HG02943 (cell line): ENCODE measurements at regions not wholly inside any gene's neighbourhood (a gene's known extent, or its start where the extent isn't known, plus 50 kb on each side); places are given as distances from the start of the nearest gene placed in this dataset.
A peak's percentile ranks its signal among the peaks of the same experiment; 100 is the strongest.

Source experiments
- ATAC-seq: cut with Tn5 transposase; IDR thresholded peaks from one replicate; pipeline ENCODE4 v1.9.1; 2021; ENCODE audit warnings: mild to moderate bottlenecking, low read depth, moderate library complexity; ENCODE audit not compliant: unreplicated experiment

GRCh38 chr15:93476491-93477177 lies 387.6 kb upstream of the RGMA start:
- ATAC-seq, result no peak

GRCh38 chr15:93474728-93475127 lies 385.7 kb upstream of the RGMA start:
- ATAC-seq, result no peak

- no peak for ATAC-seq
Observed at GRCh38 chr15:93469994-93470393, 381.0 kb upstream of the RGMA start.

GRCh38 chr15:93467337-93467736 lies 378.3 kb upstream of the RGMA start:
- ATAC-seq, result no peak

GRCh38 chr15:93466380-93466779 lies 377.4 kb upstream of the RGMA start:
- ATAC-seq, result no peak

- ATAC-seq, result no peak
Observed at GRCh38 chr15:93462690-93463089, 373.7 kb upstream of the RGMA start.

GRCh38 chr15:93460717-93461116 lies 371.7 kb upstream of the RGMA start:
- peak; percentile 93 for ATAC-seq

GRCh38 chr15:93459396-93459795 lies 370.4 kb upstream of the RGMA start:
- ATAC-seq, result no peak

- ATAC-seq, result no peak
Observed at GRCh38 chr15:93458597-93458996, 369.6 kb upstream of the RGMA start.

- ATAC-seq, result no peak
Observed at GRCh38 chr15:93454788-93455187, 365.8 kb upstream of the RGMA start.

- no peak for ATAC-seq
Observed at GRCh38 chr15:93452537-93453211, 363.7 kb upstream of the RGMA start.

GRCh38 chr15:93451822-93452221 lies 362.8 kb upstream of the RGMA start:
- no peak for ATAC-seq

- ATAC-seq, result no peak
Observed at GRCh38 chr15:93451265-93451664, 362.3 kb upstream of the RGMA start.

GRCh38 chr15:93449798-93450197 lies 360.8 kb upstream of the RGMA start:
- ATAC-seq, result no peak

GRCh38 chr15:93438310-93438709 lies 349.3 kb upstream of the RGMA start:
- ATAC-seq, result no peak

GRCh38 chr15:93432474-93432873 lies 343.5 kb upstream of the RGMA start:
- no peak for ATAC-seq

GRCh38 chr15:93428807-93429351 lies 339.9 kb upstream of the RGMA start:
- ATAC-seq, result no peak

GRCh38 chr15:93428150-93428549 lies 339.1 kb upstream of the RGMA start:
- ATAC-seq, result no peak

GRCh38 chr15:93424131-93424530 lies 335.1 kb upstream of the RGMA start:
- no peak for ATAC-seq

- no peak for ATAC-seq
Observed at GRCh38 chr15:93422476-93422875, 333.5 kb upstream of the RGMA start.

- ATAC-seq, result no peak
Observed at GRCh38 chr15:93420477-93420876, 331.5 kb upstream of the RGMA start.

- ATAC-seq, result no peak
Observed at GRCh38 chr15:93420050-93420452, 331.0 kb upstream of the RGMA start.
